Mucosa of descending colon (tissue), 3 donors: ENCODE measurements at regions not wholly inside any gene's neighbourhood (a gene's known extent, or its start where the extent isn't known, plus 50 kb on each side); places are given as distances from the start of the nearest gene placed in this dataset.

Source experiments
- ATAC-seq: fragments of 200-7000 bp; cut with Tn5 transposase; one replicate; pipeline ENCODE4 v1.9.1; 2020; ENCODE audit warnings: mild to moderate bottlenecking, moderate library complexity
- DNase-seq, 3 donors: peaks; one replicate each; pipeline ENCODE4 v3.0.0-alpha.2; 2020
- H3K36me3 ChIP-seq: fragments of 200-600 bp; one replicate; pipeline ENCODE4 v1.8.0; 2021; ENCODE audit warnings: low read depth, mild to moderate bottlenecking
- H3K4me1 ChIP-seq: fragments of 200-600 bp; one replicate; pipeline ENCODE4 v1.8.0; 2021; ENCODE audit warnings: low read depth, mild to moderate bottlenecking
- H3K4me3 ChIP-seq: fragments of 200-600 bp; one replicate; pipeline ENCODE4 v1.8.0; 2021; ENCODE audit warnings: mild to moderate bottlenecking
- H3K9me3 ChIP-seq: fragments of 200-600 bp; one replicate; pipeline ENCODE4 v1.8.0; 2021; ENCODE audit warnings: mild to moderate bottlenecking
- CTCF ChIP-seq: fragments of 200-600 bp; IDR thresholded peaks from one replicate; pipeline ENCODE4 v1.8.0; 2022; ENCODE audit warnings: antibody characterized with exemption, mild to moderate bottlenecking
- intact Hi-C, 2 donors: fragments of 100-400 bp; cut with DNase I in 1 of 2; cut with micrococcal nuclease in 1 of 2; formaldehyde crosslinking; loops; one replicate each; pipeline versions ENCODE4 v1.11.0 to v1.11.1; 2022; cut with DNase I, micrococcal nuclease
- donor health status: DM: no; HTN: no; CAD: no; lungs with moderate emphysema.
- donor health status: DM: no; HTN: no; CAD: no.
- donor health status: DM: no; HTN: yes; CAD: no.

GRCh38 chr6:14287707-14288106 lies 170.1 kb downstream of the CD83 start:
- DNase-seq (no peak), ATAC-seq (no peak)
- Histone ChIP-seq H3K4me3 (no peak overlapping the region), H3K4me1 (no peaks in the 10 kb centered on the region), H3K36me3 (no peaks in the 10 kb centered on the region), H3K9me3 (no peaks in the 10 kb centered on the region)
- TF ChIP-seq CTCF = no peak
- intact Hi-C loops = no loop called here

GRCh38 chr6:14288910-14289309 lies 171.3 kb downstream of the CD83 start:
- Histone ChIP-seq H3K4me3 (no peak overlapping the region), H3K4me1 (no peaks in the 10 kb centered on the region), H3K36me3 (no peaks in the 10 kb centered on the region), H3K9me3 (no peaks in the 10 kb centered on the region)
- no peak for ATAC-seq
- no peak for TF ChIP-seq CTCF
- DNase-seq = no peak
- intact Hi-C loops = no loop called here

DNA sequence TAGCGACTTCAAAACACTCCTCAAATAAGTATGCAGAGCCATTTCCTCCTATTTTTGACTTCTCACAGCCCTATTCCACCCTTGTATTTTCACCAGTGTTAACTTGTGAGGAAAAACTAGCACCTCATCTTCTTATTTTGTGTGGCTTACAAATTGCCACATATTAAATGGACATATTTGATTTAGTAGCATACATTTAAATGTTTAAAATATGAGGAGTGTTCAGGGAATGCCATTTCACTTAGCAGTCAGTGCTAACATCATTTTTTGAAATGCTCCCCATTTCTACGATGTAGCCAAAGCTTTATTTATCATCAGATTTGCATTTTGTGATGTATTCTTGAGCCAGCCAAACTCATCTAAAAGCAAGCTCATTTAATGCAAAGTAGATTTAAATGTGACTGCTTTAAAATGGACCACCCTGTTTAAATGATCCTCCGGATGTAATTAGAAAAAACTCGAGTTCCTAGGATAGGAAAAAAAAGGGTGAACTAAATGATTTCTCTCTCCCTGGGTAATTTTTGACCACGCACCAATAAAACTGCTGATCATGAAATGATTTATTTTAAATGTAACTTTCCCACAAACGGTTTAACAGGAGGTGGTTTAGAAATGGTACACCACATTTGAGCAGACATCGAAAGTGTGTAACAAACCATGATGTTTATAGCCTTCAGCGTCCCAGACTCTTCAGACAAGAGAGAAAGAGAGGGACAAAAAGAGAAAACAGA lies 172.6 kb downstream of the CD83 start:
- no peaks in the 10 kb centered on the region for H3K4me1 ChIP-seq
- H3K36me3 ChIP-seq = no peaks in the 10 kb centered on the region
- no peak for TF ChIP-seq CTCF
- no peaks in the 10 kb centered on the region for H3K9me3 ChIP-seq
- intact Hi-C loops = no loop called here
- no peak overlapping the region for H3K4me3 ChIP-seq
- no peak for DNase-seq
- no peak for ATAC-seq

- Histone ChIP-seq H3K4me1 (no peaks in the 10 kb centered on the region), H3K4me3 (no peak overlapping the region), H3K36me3 (no peaks in the 10 kb centered on the region), H3K9me3 (no peaks in the 10 kb centered on the region)
- ATAC-seq (no peak), DNase-seq (no peak)
- intact Hi-C loops = no loop called here
- TF ChIP-seq CTCF = no peak
Measured at GRCh38 chr6:14290772-14291330, 173.3 kb downstream of the CD83 start.

DNA sequence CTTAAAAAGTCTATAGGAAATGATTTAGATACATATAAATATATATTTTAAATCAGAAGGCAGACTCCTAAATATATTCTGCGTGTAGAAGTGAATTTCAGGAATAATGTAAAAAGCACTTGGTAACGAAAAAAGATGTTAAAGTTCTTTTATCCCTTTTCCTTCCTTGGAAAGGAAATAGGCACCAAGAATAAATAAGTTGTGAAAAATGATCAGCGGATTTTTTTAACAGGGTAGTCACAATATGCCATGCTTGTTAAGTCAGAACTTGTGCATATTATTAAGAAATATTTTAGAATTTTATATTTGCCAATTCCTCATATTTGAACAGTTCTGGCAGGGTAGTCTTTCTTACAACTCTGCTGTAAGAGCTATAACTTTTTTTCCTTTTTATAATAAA lies 173.8 kb downstream of the CD83 start:
- Histone ChIP-seq H3K36me3 (no peaks in the 10 kb centered on the region), H3K4me3 (no peak overlapping the region), H3K4me1 (no peaks in the 10 kb centered on the region), H3K9me3 (no peaks in the 10 kb centered on the region)
- ATAC-seq = no peak
- intact Hi-C loops = no loop called here
- TF ChIP-seq CTCF = no peak
- no peak for DNase-seq
